ENCODE measurements at regions not wholly inside any gene's neighbourhood (a gene's known extent, or its start where the extent isn't known, plus 50 kb on each side); places are given as distances from the start of the nearest gene placed in this dataset.

DNA sequence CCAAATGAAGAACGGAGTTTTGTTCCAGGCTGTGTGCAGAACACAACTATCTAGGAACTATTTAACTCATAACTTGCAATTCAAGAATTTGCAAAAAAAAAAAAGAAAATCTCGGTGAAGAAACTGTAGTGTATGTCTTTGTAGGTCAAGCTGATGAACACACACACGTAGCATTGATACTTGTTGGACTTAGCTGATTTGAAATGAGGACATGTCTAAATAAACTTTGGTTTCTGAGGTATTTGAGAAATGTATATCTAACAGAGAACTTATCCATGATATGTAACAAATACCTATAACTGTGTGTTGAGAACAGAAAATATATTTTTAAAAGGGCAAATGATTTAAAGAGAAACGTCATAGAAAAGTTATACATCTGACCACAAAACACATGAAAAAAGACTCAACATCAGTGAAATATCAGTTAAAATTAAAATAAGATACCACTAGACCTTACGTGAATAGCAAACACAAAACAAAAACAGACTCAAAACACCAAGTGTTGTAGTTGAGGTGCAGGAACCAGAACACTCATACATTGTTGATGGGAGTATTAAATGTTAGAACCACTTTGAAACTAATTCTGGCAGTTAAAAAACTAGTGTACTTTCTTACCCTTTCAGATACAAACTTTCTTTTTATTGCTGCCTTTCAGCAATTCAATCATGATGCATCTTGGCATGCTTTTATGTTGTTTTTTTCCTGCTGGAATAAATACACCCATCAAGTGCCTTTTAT, 1535.8 kb upstream of the PCDH10 start:
- TF ChIP-seq GATA2 (IDR thresholded peaks at IDR 0.05; ENCODE audit: low read depth, low read length) (no peak), GATA3 (IDR thresholded peaks at IDR 0.05; ENCODE audit: low read depth, low read length) (no peak)

GRCh38 chr4:131613824-131614216, 1535.3 kb upstream of the PCDH10 start:
- TF ChIP-seq GATA3 (IDR thresholded peaks at IDR 0.05; ENCODE audit: low read depth, low read length), result no peak
- TF ChIP-seq GATA2 (IDR thresholded peaks at IDR 0.05; ENCODE audit: low read depth, low read length), result no peak

GRCh38 chr4:131632877-131633276, 1516.2 kb upstream of the PCDH10 start:
- TF ChIP-seq GATA3 (IDR thresholded peaks at IDR 0.05; ENCODE audit: low read depth, low read length) (no peak), GATA2 (IDR thresholded peaks at IDR 0.05; ENCODE audit: low read depth, low read length) (no peak)

- TF ChIP-seq GATA2 (IDR thresholded peaks at IDR 0.05; ENCODE audit: low read depth, low read length) (no peak), GATA3 (IDR thresholded peaks at IDR 0.05; ENCODE audit: low read depth, low read length) (no peak)
Measured at GRCh38 chr4:131635191-131635590, 1513.9 kb upstream of the PCDH10 start.

- TF ChIP-seq GATA3 (IDR thresholded peaks at IDR 0.05; ENCODE audit: low read depth, low read length), result no peak
- no peak for TF ChIP-seq GATA2 (IDR thresholded peaks at IDR 0.05; ENCODE audit: low read depth, low read length)
Measured at GRCh38 chr4:131638781-131639180, 1510.3 kb upstream of the PCDH10 start.

DNA sequence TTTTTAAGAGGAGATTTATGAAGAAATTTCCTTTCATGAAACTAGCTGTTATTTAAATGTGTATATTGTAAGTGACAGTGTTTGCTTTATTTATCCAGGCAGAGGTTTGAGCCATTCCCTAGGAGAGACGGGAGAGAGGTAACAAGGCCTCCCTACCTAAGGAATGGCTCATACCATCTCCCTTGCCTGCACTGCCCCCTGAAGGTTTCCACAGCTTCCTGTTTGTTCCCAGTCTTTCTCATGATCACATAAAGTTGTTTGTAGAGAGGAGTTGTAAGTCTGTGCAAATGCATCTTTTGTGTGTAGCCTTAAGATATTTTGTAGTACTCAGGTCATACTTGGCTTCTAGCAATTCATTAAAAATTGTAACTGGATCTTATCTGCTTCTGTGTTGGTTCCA, 1504.5 kb upstream of the PCDH10 start:
- TF ChIP-seq GATA3 (IDR thresholded peaks at IDR 0.05; ENCODE audit: low read depth, low read length) (no peak), GATA2 (IDR thresholded peaks at IDR 0.05; ENCODE audit: low read depth, low read length) (no peak)

DNA sequence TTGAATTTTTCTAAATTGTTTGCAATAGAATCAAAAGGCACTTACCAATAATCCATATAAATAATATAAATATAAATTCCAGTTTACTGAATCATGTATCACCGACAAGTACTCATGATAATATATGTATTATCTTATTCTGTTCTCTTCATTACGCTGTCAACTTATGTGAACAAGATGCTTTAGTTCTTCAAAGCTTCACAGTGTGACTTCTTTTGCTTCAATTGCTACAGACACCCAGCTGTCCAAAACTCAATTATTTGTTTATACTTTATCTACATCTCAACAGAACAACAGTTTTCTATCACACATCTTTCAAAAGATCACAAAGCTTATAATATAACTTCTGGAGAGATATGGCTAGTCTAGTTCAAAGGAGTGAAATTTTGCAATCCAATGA, 1499.9 kb upstream of the PCDH10 start:
- TF ChIP-seq GATA3 (IDR thresholded peaks at IDR 0.05; ENCODE audit: low read depth, low read length), result no peak
- TF ChIP-seq GATA2 (IDR thresholded peaks at IDR 0.05; ENCODE audit: low read depth, low read length), result no peak

DNA sequence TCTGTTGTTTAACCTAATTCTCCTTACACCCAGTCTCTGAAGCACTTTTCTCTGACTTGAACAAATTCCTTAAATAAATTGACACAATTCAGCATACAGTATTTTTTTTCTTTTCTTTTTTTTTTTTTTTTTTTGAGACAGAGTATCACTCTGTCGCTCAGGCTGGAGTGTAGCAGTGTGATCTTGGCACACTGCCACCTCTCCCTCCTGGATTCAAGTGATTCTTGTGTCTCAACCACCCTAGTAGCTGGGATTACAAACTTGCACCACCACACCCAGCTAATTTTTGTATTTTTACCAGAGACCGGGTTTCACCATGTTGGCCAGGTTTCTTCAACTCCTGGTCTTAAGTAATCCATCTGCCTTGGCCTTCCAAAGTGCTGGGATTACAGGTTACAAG, 1498.1 kb upstream of the PCDH10 start:
- TF ChIP-seq GATA2 (IDR thresholded peaks at IDR 0.05; ENCODE audit: low read depth, low read length) (no peak), GATA3 (IDR thresholded peaks at IDR 0.05; ENCODE audit: low read depth, low read length) (no peak)

DNA sequence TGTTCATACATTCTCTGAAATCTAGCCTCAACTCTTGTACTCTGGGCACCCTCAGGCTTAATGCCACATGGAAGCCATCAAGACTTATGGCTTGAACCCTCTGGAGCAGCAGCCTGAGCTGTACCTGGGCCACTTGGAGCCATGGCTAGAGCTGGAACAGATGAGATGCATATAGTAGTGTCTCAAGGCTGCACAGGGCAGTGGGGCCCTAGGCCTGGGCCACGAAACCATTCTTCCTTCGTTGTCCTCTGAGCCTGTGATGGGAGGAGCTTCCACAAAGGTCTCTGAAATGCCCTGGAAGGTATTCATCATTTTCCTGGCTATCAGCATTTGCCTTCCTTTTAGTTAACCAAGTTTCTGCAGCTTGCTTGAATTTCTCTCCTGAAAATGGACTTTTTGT, 1427.2 kb upstream of the PCDH10 start:
- TF ChIP-seq GATA3 (IDR thresholded peaks at IDR 0.05; ENCODE audit: low read depth, low read length), result no peak
- no peak for TF ChIP-seq GATA2 (IDR thresholded peaks at IDR 0.05; ENCODE audit: low read depth, low read length)

GRCh38 chr4:131764730-131765129, 1384.4 kb upstream of the PCDH10 start:
- TF ChIP-seq GATA2 (IDR thresholded peaks at IDR 0.05; ENCODE audit: low read depth, low read length) (no peak), GATA3 (IDR thresholded peaks at IDR 0.05; ENCODE audit: low read depth, low read length) (no peak)
